D721Med (cell line): ENCODE measurements at regions not wholly inside any gene's neighbourhood (a gene's known extent, or its start where the extent isn't known, plus 50 kb on each side); places are given as distances from the start of the nearest gene placed in this dataset.

ENCODE experiments used
- DNase-seq: peaks from one replicate; pipeline ENCODE4 v3.0.0; 2011; ENCODE audit warnings: low spot score; ENCODE audit not compliant: insufficient read length
- FAIRE-seq: peaks from 2 replicates; lab custom pipeline; 2011; peaks lifted over from hg19 to GRCh38; lab: Jason Lieb, UNC
- CTCF ChIP-seq: IDR thresholded peaks from 2 replicates; pipeline ENCODE4 v1.5.1; 2012; ENCODE audit warnings: mild to moderate bottlenecking, control low read depth; ENCODE audit not compliant: insufficient read depth; ENCODE audit errors: missing control alignments

- FAIRE-seq: no peak
- TF ChIP-seq CTCF: no peak
- DNase-seq: no peak
These were observed 152.7 kb upstream of the MAF start for GRCh38 chr16:79753286-79753685.

GRCh38 chr16:79752396-79752795 lies 151.9 kb upstream of the MAF start:
- no peak for FAIRE-seq
- DNase-seq: no peak
- TF ChIP-seq CTCF: no peak

GRCh38 chr16:79751471-79752184 lies 151.1 kb upstream of the MAF start:
- DNase-seq: no peak
- no peak for FAIRE-seq

GRCh38 chr16:79750311-79750710 lies 149.8 kb upstream of the MAF start:
- FAIRE-seq (no peak), DNase-seq (no peak)
- no peak for TF ChIP-seq CTCF

More at GRCh38 chr16:79751471-79752184, 151.1 kb upstream of the MAF start:
- no peak for TF ChIP-seq CTCF

- DNase-seq (no peak), FAIRE-seq (no peak)
- TF ChIP-seq CTCF: no peak
These were observed 148.1 kb upstream of the MAF start for GRCh38 chr16:79748629-79749028.

GRCh38 chr16:79747688-79748087 lies 147.2 kb upstream of the MAF start:
- FAIRE-seq (no peak), DNase-seq (no peak)
- TF ChIP-seq CTCF: no peak

GRCh38 chr16:79740252-79740651 lies 139.7 kb upstream of the MAF start:
- no peak for TF ChIP-seq CTCF
- FAIRE-seq: no peak

More at GRCh38 chr16:79740252-79740651, 139.7 kb upstream of the MAF start:
- no peak for DNase-seq
